ENCODE measurements at regions not wholly inside any gene's neighbourhood (a gene's known extent, or its start where the extent isn't known, plus 50 kb on each side); places are given as distances from the start of the nearest gene placed in this dataset.

GRCh38 chr16:82541103-82541502, 85.7 kb upstream of the CDH13 start:
- H3K4me3 ChIP-seq = no peak overlapping the region
- DNase-seq (ENCODE audit: extremely low read depth in 1 of 4, low spot score in 3 of 4) = no peak
- no peaks in the 10 kb centered on the region for H3K79me2 ChIP-seq (ENCODE audit: control insufficient read depth, insufficient read depth, low read length)
- ATAC-seq = no peak
- no peak overlapping the region for H3K4me2 ChIP-seq (ENCODE audit: insufficient read depth, low read length)
- intact Hi-C loops (cut with micrococcal nuclease) = no loop called here
- FAIRE-seq = no peak
- TF ChIP-seq JUNB (CRISPR knock-in tag; conservative IDR thresholded peaks at IDR 0.05) = no peak
- TF ChIP-seq UBTF (IDR thresholded peaks at IDR 0.05; ENCODE audit: borderline replicate concordance in 1 of 2, low read depth in 2 of 2, low read length in 2 of 2) = no peak
- no peak for TF ChIP-seq POLR3A (IDR thresholded peaks at IDR 0.05; ENCODE audit: borderline replicate concordance, extremely low read depth, insufficient read depth, insufficient read length)
- no peak for TF ChIP-seq MTA3 (IDR thresholded peaks at IDR 0.05; ENCODE audit: borderline replicate concordance)
- TF ChIP-seq RBM15 (IDR thresholded peaks at IDR 0.05; ENCODE audit: insufficient read depth, low read length) = no peak
- TF ChIP-seq NELFE (IDR thresholded peaks at IDR 0.05; ENCODE audit: insufficient read depth, insufficient read length) = no peak
- no peak for TF ChIP-seq SOX6 (IDR thresholded peaks at IDR 0.05)
- TF ChIP-seq ARNT (IDR thresholded peaks at IDR 0.05) = no peak
- TF ChIP-seq DIDO1 (tag; IDR thresholded peaks at IDR 0.05; ENCODE audit: low read depth) = no peak
- no peak for TF ChIP-seq STAT6 (CRISPR knock-in tag; IDR thresholded peaks at IDR 0.05)
- TF ChIP-seq HDGF (IDR thresholded peaks at IDR 0.05) = no peak
- TF ChIP-seq ZFP30 (CRISPR knock-in tag; IDR thresholded peaks at IDR 0.05; ENCODE audit: borderline replicate concordance) = no peak
- H3K27me3 ChIP-seq (ENCODE audit: control insufficient read depth in 2 of 2, insufficient read depth in 2 of 2, low read length in 2 of 2) = no peaks in the 10 kb centered on the region
- no TSS peak for BruUV-seq (replicated peaks)
- no peak overlapping the region for H2AFZ ChIP-seq (ENCODE audit: low read depth, low read length)
- no peaks in the 10 kb centered on the region for H3K4me1 ChIP-seq (replicated peaks in 1 of 2; ENCODE audit: control insufficient read depth in 2 of 2, insufficient read depth in 2 of 2, low read length in 2 of 2)
- H3K9me1 ChIP-seq (ENCODE audit: control insufficient read depth, insufficient read depth, low read length) = no peaks in the 10 kb centered on the region
- H3K9me3 ChIP-seq (replicated peaks; ENCODE audit: control insufficient read depth, insufficient read depth, low read depth, low read length) = no peaks in the 10 kb centered on the region
- in situ Hi-C loops (cut with MboI) = no loop called here
- no peak overlapping the region for H3K27ac ChIP-seq (ENCODE audit: extremely low read depth, low read depth, low read length)
- 2% methylated on average over 5 of the region's 5 CpGs for WGBS (ENCODE audit: insufficient coverage, low coverage, missing lambda C conversion rate)
- H3K36me3 ChIP-seq (ENCODE audit: control insufficient read depth, insufficient read depth, low read length) = no peaks in the 10 kb centered on the region
- no peaks in the 10 kb centered on the region for H4K20me1 ChIP-seq (replicated peaks; ENCODE audit: control insufficient read depth, insufficient read depth, low read length)
- ChIA-PET CTCF (ENCODE audit: low intra/inter-chr PET ratio) (no interaction called here), POLR2A (no interaction called here)
- no peak overlapping the region for H3K9ac ChIP-seq (ENCODE audit: insufficient read depth in 1 of 2, low read depth in 2 of 2, low read length in 2 of 2)

All from K562 (cell line).